ENCODE measurements at regions not wholly inside any gene's neighbourhood (a gene's known extent, or its start where the extent isn't known, plus 50 kb on each side); places are given as distances from the start of the nearest gene placed in this dataset.

DNA sequence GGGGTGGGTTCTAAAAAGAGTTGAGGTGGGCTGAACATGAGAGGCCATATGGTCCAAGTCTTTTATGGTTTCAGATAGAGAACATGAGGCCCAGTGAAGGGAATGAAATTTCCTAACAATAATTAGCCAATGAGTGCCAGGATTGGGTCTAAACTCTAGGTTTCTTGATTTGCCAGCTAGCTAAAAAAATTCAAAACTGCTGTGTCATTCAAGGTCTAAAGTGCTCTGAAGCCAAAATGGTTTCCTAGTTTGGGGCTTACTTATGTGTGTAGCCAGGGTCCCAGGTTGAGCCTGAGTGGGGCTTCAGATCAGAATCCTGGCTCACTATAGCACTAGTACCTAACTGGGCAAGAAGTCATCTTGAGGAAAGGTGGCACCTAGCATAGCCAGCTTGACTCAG, 55.3 kb upstream of the SYN2 start:
- TF ChIP-seq, protein P1, sequence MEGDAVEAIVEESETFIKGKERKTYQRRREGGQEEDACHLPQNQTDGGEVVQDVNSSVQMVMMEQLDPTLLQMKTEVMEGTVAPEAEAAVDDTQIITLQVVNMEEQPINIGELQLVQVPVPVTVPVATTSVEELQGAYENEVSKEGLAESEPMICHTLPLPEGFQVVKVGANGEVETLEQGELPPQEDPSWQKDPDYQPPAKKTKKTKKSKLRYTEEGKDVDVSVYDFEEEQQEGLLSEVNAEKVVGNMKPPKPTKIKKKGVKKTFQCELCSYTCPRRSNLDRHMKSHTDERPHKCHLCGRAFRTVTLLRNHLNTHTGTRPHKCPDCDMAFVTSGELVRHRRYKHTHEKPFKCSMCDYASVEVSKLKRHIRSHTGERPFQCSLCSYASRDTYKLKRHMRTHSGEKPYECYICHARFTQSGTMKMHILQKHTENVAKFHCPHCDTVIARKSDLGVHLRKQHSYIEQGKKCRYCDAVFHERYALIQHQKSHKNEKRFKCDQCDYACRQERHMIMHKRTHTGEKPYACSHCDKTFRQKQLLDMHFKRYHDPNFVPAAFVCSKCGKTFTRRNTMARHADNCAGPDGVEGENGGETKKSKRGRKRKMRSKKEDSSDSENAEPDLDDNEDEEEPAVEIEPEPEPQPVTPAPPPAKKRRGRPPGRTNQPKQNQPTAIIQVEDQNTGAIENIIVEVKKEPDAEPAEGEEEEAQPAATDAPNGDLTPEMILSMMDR (conservative IDR thresholded peaks at IDR 0.05 in 1 of 2, IDR thresholded peaks at IDR 0.05 in 1 of 2; ENCODE audit: low read depth in 1 of 2, low read length in 2 of 2), result no peak
- no peak for TF ChIP-seq EZH2 (IDR thresholded peaks at IDR 0.05; ENCODE audit: low read length, missing control alignments)

All from fibroblast of lung (primary cell).